ENCODE measurements at regions not wholly inside any gene's neighbourhood (a gene's known extent, or its start where the extent isn't known, plus 50 kb on each side); places are given as distances from the start of the nearest gene placed in this dataset.

- H3K9ac ChIP-seq (ENCODE audit: insufficient read depth, low read length) = no peak overlapping the region
- no peaks in the 10 kb centered on the region for H3K79me2 ChIP-seq (ENCODE audit: control insufficient read depth, insufficient read depth, low read length)
- H3K36me3 ChIP-seq (ENCODE audit: control insufficient read depth, insufficient read depth, low read length) = no peaks in the 10 kb centered on the region
- DNase-seq (ENCODE audit: low read depth in 2 of 2) = peak; percentile 9 to 40
- peaks cover 2% of the 10 kb centered on the region for H3K27me3 ChIP-seq (ENCODE audit: control insufficient read depth, insufficient read depth, low read length)
- no peak for TF ChIP-seq EZH2 (IDR thresholded peaks at IDR 0.05; ENCODE audit: low read length, missing control alignments)
- no peak for TF ChIP-seq CTCF (conservative IDR thresholded peaks at IDR 0.05 in 1 of 2, IDR thresholded peaks at IDR 0.05 in 1 of 2; ENCODE audit: low read depth in 1 of 2, low read length in 2 of 2)
- no peaks in the 10 kb centered on the region for H3K4me1 ChIP-seq (ENCODE audit: control insufficient read depth, extremely low read depth, insufficient read depth, low read length)
- no peak overlapping the region for H3K27ac ChIP-seq (ENCODE audit: insufficient read depth, low read length)
- H2AFZ ChIP-seq (ENCODE audit: low read length) = no peak overlapping the region
- H3K9me3 ChIP-seq (ENCODE audit: control insufficient read depth, insufficient read depth, low read depth, low read length) = no peaks in the 10 kb centered on the region
- H4K20me1 ChIP-seq (ENCODE audit: control insufficient read depth, extremely low read depth, insufficient read depth, low read length) = no peaks in the 10 kb centered on the region
- H3K4me2 ChIP-seq (ENCODE audit: extremely low read depth, insufficient read depth, low read length) = no peak overlapping the region
- no peak overlapping the region for H3K4me3 ChIP-seq (replicated peaks in 1 of 4; ENCODE audit: control extremely low read depth in 1 of 4, insufficient read depth in 1 of 4, low read depth in 3 of 4, low read length in 4 of 4)
These were observed 100.4 kb upstream of the PPP2R3A start for GRCh38 chr3:135865085-135865484.

- H3K27ac ChIP-seq (ENCODE audit: insufficient read depth, low read length) = no peak overlapping the region
- H4K20me1 ChIP-seq (ENCODE audit: control insufficient read depth, extremely low read depth, insufficient read depth, low read length) = no peaks in the 10 kb centered on the region
- no peak overlapping the region for H3K9ac ChIP-seq (ENCODE audit: insufficient read depth, low read length)
- H3K4me2 ChIP-seq (ENCODE audit: extremely low read depth, insufficient read depth, low read length) = no peak overlapping the region
- no peaks in the 10 kb centered on the region for H3K9me3 ChIP-seq (ENCODE audit: control insufficient read depth, insufficient read depth, low read depth, low read length)
- no peak overlapping the region for H3K4me3 ChIP-seq (replicated peaks in 1 of 4; ENCODE audit: control extremely low read depth in 1 of 4, insufficient read depth in 1 of 4, low read depth in 3 of 4, low read length in 4 of 4)
- no peaks in the 10 kb centered on the region for H3K4me1 ChIP-seq (ENCODE audit: control insufficient read depth, extremely low read depth, insufficient read depth, low read length)
- no peaks in the 10 kb centered on the region for H3K79me2 ChIP-seq (ENCODE audit: control insufficient read depth, insufficient read depth, low read length)
- H3K27me3 ChIP-seq (ENCODE audit: control insufficient read depth, insufficient read depth, low read length) = no peaks in the 10 kb centered on the region
- no peak for TF ChIP-seq CTCF (conservative IDR thresholded peaks at IDR 0.05 in 1 of 2, IDR thresholded peaks at IDR 0.05 in 1 of 2; ENCODE audit: low read depth in 1 of 2, low read length in 2 of 2)
- TF ChIP-seq EZH2 (IDR thresholded peaks at IDR 0.05; ENCODE audit: low read length, missing control alignments) = no peak
- H2AFZ ChIP-seq (ENCODE audit: low read length) = no peak overlapping the region
- no peaks in the 10 kb centered on the region for H3K36me3 ChIP-seq (ENCODE audit: control insufficient read depth, insufficient read depth, low read length)
- DNase-seq (ENCODE audit: low read depth in 2 of 2) = peak in 1 of 2 donors; percentile 37
These were observed 100.0 kb upstream of the PPP2R3A start for GRCh38 chr3:135865553-135865952.

- Histone ChIP-seq H3K9me3 (ENCODE audit: control insufficient read depth, insufficient read depth, low read depth, low read length) (no peaks in the 10 kb centered on the region), H3K4me2 (ENCODE audit: extremely low read depth, insufficient read depth, low read length) (no peak overlapping the region), H3K9ac (ENCODE audit: insufficient read depth, low read length) (no peak overlapping the region), H3K79me2 (ENCODE audit: control insufficient read depth, insufficient read depth, low read length) (no peaks in the 10 kb centered on the region), H3K4me3 (replicated peaks in 1 of 4; ENCODE audit: control extremely low read depth in 1 of 4, insufficient read depth in 1 of 4, low read depth in 3 of 4, low read length in 4 of 4) (no peak overlapping the region), H3K36me3 (ENCODE audit: control insufficient read depth, insufficient read depth, low read length) (no peaks in the 10 kb centered on the region), H2AFZ (ENCODE audit: low read length) (no peak overlapping the region), H4K20me1 (ENCODE audit: control insufficient read depth, extremely low read depth, insufficient read depth, low read length) (no peaks in the 10 kb centered on the region), H3K27ac (ENCODE audit: insufficient read depth, low read length) (no peak overlapping the region), H3K27me3 (ENCODE audit: control insufficient read depth, insufficient read depth, low read length) (no peaks in the 10 kb centered on the region), H3K4me1 (ENCODE audit: control insufficient read depth, extremely low read depth, insufficient read depth, low read length) (no peaks in the 10 kb centered on the region)
- TF ChIP-seq CTCF (conservative IDR thresholded peaks at IDR 0.05 in 1 of 2, IDR thresholded peaks at IDR 0.05 in 1 of 2; ENCODE audit: low read depth in 1 of 2, low read length in 2 of 2) (no peak), EZH2 (IDR thresholded peaks at IDR 0.05; ENCODE audit: low read length, missing control alignments) (no peak)
- no peak for DNase-seq (ENCODE audit: low read depth in 2 of 2)
These were observed 97.6 kb upstream of the PPP2R3A start for GRCh38 chr3:135867911-135868310.
